Progenitor cell of endocrine pancreas (in vitro differentiated cells): ENCODE measurements at regions not wholly inside any gene's neighbourhood (a gene's known extent, or its start where the extent isn't known, plus 50 kb on each side); places are given as distances from the start of the nearest gene placed in this dataset.

Source experiments
- DNase-seq: peaks from one replicate; pipeline ENCODE4 v3.0.0; 2021; ENCODE audit warnings: low spot score; ENCODE audit not compliant: unreplicated experiment
- H3K27ac Mint-ChIP-seq: 2 replicates; pipeline ENCODE4 v1.8.0; 2021; ENCODE audit warnings: mild to moderate bottlenecking, moderate library complexity, mixed read lengths
- H3K27me3 Mint-ChIP-seq: 2 replicates; pipeline ENCODE4 v1.8.0; 2021; ENCODE audit warnings: mixed read lengths
- H3K36me3 Mint-ChIP-seq: 2 replicates; pipeline ENCODE4 v1.8.0; 2022; ENCODE audit warnings: mixed read lengths; ENCODE audit not compliant: insufficient read depth
- H3K4me1 Mint-ChIP-seq: 2 replicates; pipeline ENCODE4 v1.8.0; 2021; ENCODE audit warnings: low read depth, mixed read lengths
- H3K4me3 Mint-ChIP-seq: 2 replicates; pipeline ENCODE4 v1.8.0; 2021; ENCODE audit warnings: low read depth, mild to moderate bottlenecking, moderate library complexity, mixed read lengths
- H3K9me3 Mint-ChIP-seq: 2 replicates; pipeline ENCODE4 v1.8.0; 2021; ENCODE audit warnings: low read depth, mixed read lengths
- TF ChIP-seq, protein P1 (sequence below): fragments of 200-600 bp; sonication (generic); IDR thresholded peaks from one replicate; pipeline ENCODE4 v1.5.0; 2021; ENCODE audit warnings: antibody characterized with exemption, mild to moderate bottlenecking; ENCODE audit not compliant: unreplicated experiment

DNA sequence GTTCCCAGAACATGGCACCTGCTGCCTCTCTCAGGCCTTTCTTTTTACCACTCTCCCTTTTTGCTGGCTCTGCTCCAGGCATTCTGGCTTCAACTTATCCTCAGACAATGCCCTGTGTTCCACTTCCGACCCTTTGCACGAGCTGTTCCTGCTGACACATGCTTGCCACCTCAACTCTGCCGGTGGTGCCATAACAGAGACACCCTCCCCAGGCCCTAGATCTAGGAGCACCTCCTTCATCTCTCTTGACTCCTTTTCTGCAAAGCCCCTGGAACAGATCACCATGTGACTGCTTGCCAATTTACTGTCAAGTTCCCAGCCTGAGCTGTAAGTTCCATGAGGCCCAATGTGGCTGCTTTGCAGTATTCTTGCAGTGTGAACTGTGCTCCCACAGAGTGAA, 256.0 kb upstream of the MKI67 start:
- no peak for DNase-seq
- H3K27me3 Mint-ChIP-seq, result peaks cover 27% of the 10 kb centered on the region
- H3K4me3 Mint-ChIP-seq, result no peak overlapping the region
- TF ChIP-seq, protein P1, sequence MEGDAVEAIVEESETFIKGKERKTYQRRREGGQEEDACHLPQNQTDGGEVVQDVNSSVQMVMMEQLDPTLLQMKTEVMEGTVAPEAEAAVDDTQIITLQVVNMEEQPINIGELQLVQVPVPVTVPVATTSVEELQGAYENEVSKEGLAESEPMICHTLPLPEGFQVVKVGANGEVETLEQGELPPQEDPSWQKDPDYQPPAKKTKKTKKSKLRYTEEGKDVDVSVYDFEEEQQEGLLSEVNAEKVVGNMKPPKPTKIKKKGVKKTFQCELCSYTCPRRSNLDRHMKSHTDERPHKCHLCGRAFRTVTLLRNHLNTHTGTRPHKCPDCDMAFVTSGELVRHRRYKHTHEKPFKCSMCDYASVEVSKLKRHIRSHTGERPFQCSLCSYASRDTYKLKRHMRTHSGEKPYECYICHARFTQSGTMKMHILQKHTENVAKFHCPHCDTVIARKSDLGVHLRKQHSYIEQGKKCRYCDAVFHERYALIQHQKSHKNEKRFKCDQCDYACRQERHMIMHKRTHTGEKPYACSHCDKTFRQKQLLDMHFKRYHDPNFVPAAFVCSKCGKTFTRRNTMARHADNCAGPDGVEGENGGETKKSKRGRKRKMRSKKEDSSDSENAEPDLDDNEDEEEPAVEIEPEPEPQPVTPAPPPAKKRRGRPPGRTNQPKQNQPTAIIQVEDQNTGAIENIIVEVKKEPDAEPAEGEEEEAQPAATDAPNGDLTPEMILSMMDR, result no peak
- H3K9me3 Mint-ChIP-seq, result no peaks in the 10 kb centered on the region
- no peaks in the 10 kb centered on the region for H3K36me3 Mint-ChIP-seq
- peaks cover 7% of the 10 kb centered on the region for H3K4me1 Mint-ChIP-seq
- no peak overlapping the region for H3K27ac Mint-ChIP-seq

DNA sequence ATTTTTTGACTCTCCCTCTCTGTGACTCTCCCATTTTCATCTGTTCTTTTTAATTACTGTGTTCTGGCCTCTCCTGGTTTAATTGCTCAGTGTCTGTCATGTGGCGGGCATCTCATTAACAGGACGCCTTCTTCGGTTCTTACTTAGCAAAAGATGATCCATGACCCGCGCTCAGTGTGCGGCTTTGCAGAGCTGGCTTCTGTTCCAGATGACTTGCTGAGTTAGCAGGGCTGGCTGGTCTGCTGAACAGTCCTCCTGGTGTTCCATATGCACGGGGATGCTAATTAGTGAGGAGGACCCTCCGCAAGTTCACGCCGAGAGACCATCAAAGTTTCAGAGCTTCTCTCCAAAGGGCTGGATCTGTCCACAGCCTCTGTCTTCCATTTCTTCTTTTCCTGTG, 258.6 kb upstream of the MKI67 start:
- Mint-ChIP-seq H3K27ac (no peak overlapping the region), H3K36me3 (no peaks in the 10 kb centered on the region), H3K9me3 (no peaks in the 10 kb centered on the region), H3K4me3 (no peak overlapping the region), H3K4me1 (no peaks in the 10 kb centered on the region), H3K27me3 (peaks cover 26% of the 10 kb centered on the region)
- TF ChIP-seq, protein P1, result no peak
- DNase-seq, result no peak

DNA sequence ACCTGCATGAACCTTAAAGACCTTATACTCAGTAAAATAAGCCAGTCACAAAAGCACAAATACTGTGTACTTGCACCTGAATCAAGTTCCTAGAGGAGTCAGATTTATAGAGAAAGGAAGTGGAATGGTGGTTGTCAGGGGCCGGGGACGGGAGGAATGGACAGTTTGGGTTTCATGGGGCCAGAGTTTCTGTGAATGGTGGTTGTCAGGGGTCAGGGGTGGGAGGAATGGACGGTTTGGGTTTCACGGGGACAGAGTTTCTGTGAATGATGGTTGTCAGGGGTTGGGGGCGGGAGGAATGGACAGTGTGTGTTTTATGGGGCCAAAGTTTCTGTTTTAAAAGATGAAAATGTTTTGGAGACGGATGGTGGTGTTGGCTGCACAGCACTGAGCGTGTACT, 260.0 kb upstream of the MKI67 start:
- peaks cover 28% of the 10 kb centered on the region for H3K27me3 Mint-ChIP-seq
- H3K27ac Mint-ChIP-seq, result no peak overlapping the region
- no peaks in the 10 kb centered on the region for H3K9me3 Mint-ChIP-seq
- H3K4me3 Mint-ChIP-seq, result no peak overlapping the region
- no peak for DNase-seq
- H3K4me1 Mint-ChIP-seq, result no peaks in the 10 kb centered on the region
- TF ChIP-seq, protein P1, result no peak
- H3K36me3 Mint-ChIP-seq, result no peaks in the 10 kb centered on the region

DNA sequence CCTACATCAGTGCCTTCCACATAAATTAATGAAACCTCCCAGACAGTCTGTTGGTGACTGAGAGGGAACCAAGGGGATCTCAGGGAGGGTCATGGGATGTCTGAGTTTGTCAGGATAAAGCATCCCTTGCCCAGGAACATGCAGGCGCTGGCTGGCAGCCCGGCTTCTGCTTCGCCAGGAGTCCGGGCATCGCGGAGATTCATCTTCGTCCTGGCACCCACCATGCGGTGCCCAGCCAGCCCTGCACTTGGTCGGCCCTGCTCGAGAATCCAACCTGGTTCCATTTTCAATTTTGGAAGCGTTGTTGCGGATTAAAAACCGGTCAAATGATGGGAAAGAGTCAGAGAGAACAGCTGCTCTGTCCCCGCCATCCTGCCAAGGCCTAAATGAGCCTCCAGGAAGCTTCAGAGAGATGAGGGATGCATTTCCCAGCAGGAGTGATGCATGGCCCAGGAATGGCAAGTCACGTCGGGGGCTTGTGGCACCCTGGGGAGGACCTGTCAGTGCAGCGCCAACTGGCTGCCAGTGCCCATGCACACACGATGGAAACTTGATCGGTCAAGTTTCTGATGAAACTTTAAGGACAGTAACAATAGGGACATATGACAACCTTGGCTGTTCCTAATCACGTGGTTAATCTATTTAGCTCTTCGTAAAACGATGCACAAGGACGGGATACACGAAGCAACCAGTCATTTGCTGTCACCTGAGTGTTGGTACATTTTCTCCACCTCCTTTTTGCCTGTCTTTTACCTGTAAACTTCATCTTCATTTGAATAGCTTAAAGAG, 260.8 kb upstream of the MKI67 start:
- peaks cover 28% of the 10 kb centered on the region for H3K27me3 Mint-ChIP-seq
- H3K4me1 Mint-ChIP-seq, result no peaks in the 10 kb centered on the region
- no peak overlapping the region for H3K4me3 Mint-ChIP-seq
- TF ChIP-seq, protein P1, result no peak
- no peaks in the 10 kb centered on the region for H3K9me3 Mint-ChIP-seq
- H3K27ac Mint-ChIP-seq, result no peak overlapping the region
- DNase-seq, result no peak
- H3K36me3 Mint-ChIP-seq, result no peaks in the 10 kb centered on the region

DNA sequence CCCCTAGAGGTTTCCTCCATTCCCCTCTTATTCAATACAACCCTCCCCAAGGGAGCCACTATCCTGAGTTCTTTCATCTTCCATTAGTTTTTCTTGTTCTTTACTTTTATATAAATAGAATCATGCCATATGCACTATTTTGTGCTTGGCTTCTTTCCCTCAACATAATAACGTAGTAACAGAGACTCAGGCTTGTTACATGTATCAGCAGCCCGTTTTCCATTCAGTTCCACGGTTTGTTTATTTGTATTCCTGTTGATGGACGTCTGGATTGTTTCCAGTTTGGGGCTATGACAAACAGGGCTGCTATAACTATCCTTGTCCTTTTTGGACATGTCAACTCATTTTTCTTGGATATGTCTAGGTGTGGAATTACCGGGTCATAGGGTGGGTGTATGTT, 264.4 kb upstream of the MKI67 start:
- H3K27ac Mint-ChIP-seq, result no peak overlapping the region
- peaks cover 22% of the 10 kb centered on the region for H3K27me3 Mint-ChIP-seq
- no peak overlapping the region for H3K4me3 Mint-ChIP-seq
- no peaks in the 10 kb centered on the region for H3K4me1 Mint-ChIP-seq
- H3K36me3 Mint-ChIP-seq, result no peaks in the 10 kb centered on the region
- no peaks in the 10 kb centered on the region for H3K9me3 Mint-ChIP-seq
- no peak for DNase-seq
- TF ChIP-seq, protein P1, result no peak
